Liver (tissue), 8 donors: ENCODE measurements at regions not wholly inside any gene's neighbourhood (a gene's known extent, or its start where the extent isn't known, plus 50 kb on each side); places are given as distances from the start of the nearest gene placed in this dataset.

Experiments used
- DNase-seq: peaks from one replicate; pipeline ENCODE4 v3.0.0-alpha.2; 2017; ENCODE audit warnings: low spot score
- H3K27ac ChIP-seq, 2 donors: one replicate each; pipeline ENCODE4 v1.7.0; 2013; ENCODE audit warnings: inconsistent platforms in 2 of 2, low read length in 2 of 2, control low read depth in 1 of 2, low read depth in 1 of 2, mild to moderate bottlenecking in 1 of 2
- H3K27me3 ChIP-seq, 4 donors: one replicate each; pipeline versions ENCODE4 v1.6.1 to v1.7.0; 2013; ENCODE audit warnings: low read length in 3 of 4, inconsistent platforms in 1 of 4, mild to moderate bottlenecking in 1 of 4, moderate library complexity in 1 of 4; ENCODE audit not compliant: control insufficient read depth in 4 of 4, insufficient read depth in 4 of 4
- H3K36me3 ChIP-seq, 4 donors: one replicate each; pipeline versions ENCODE4 v1.6.1 to v1.7.0; 2013; ENCODE audit warnings: low read length in 3 of 4, mild to moderate bottlenecking in 3 of 4, low read depth in 1 of 4, moderate library complexity in 1 of 4; ENCODE audit not compliant: control insufficient read depth in 4 of 4, insufficient read depth in 3 of 4
- H3K4me1 ChIP-seq, 4 donors: one replicate each; pipeline versions ENCODE4 v1.6.1 to v1.7.0; 2013; ENCODE audit warnings: low read length in 3 of 4, mild to moderate bottlenecking in 3 of 4, moderate library complexity in 1 of 4; ENCODE audit not compliant: control insufficient read depth in 4 of 4, insufficient read depth in 4 of 4
- H3K4me3 ChIP-seq, 3 donors: one replicate each; pipeline versions ENCODE4 v1.6.1 to v1.7.0; 2013; ENCODE audit warnings: low read length in 3 of 3, control low read depth in 1 of 3, low read depth in 1 of 3, mild to moderate bottlenecking in 1 of 3
- H3K9ac ChIP-seq, 2 donors: one replicate each; pipeline ENCODE4 v1.7.0; 2013; ENCODE audit warnings: low read length in 2 of 2, mild to moderate bottlenecking in 2 of 2, moderate library complexity in 2 of 2, control low read depth in 1 of 2, low read depth in 1 of 2
- H3K9me3 ChIP-seq, 4 donors: one replicate each; pipeline versions ENCODE4 v1.6.1 to v1.7.0; 2013; ENCODE audit warnings: low read length in 3 of 4; ENCODE audit not compliant: control insufficient read depth in 4 of 4
- EGR1 ChIP-seq, 2 donors: IDR thresholded peaks; 2 replicates each; pipeline ENCODE4 v1.6.1; 2016 to 2018; ENCODE audit warnings: antibody characterized with exemption in 2 of 2, low read depth in 2 of 2
- FOXA1 ChIP-seq: IDR thresholded peaks from 2 replicates; pipeline ENCODE4 v1.6.1; 2016; ENCODE audit warnings: antibody characterized with exemption
- FOXA2 ChIP-seq: IDR thresholded peaks from 2 replicates; pipeline ENCODE4 v1.6.1; 2016; ENCODE audit warnings: antibody characterized with exemption
- JUND ChIP-seq, 2 donors: IDR thresholded peaks; 2 replicates each; pipeline ENCODE4 v1.6.1; 2016; ENCODE audit warnings: antibody characterized with exemption in 2 of 2
- NR2F2 ChIP-seq: IDR thresholded peaks from 2 replicates; pipeline ENCODE4 v1.6.1; 2016; ENCODE audit warnings: antibody characterized with exemption
- RAD21 ChIP-seq, 2 donors: IDR thresholded peaks; 2 replicates each; pipeline ENCODE4 v1.6.1; 2016; ENCODE audit warnings: antibody characterized with exemption in 2 of 2, mild to moderate bottlenecking in 2 of 2
- REST ChIP-seq: IDR thresholded peaks from 2 replicates; pipeline ENCODE4 v1.6.1; 2016; ENCODE audit warnings: antibody characterized with exemption, mild to moderate bottlenecking
- RXRA ChIP-seq, 2 donors: IDR thresholded peaks; 2 replicates each; pipeline ENCODE4 v1.6.1; 2017 to 2018; ENCODE audit warnings: antibody characterized with exemption in 2 of 2, mild to moderate bottlenecking in 1 of 2
- SP1 ChIP-seq: IDR thresholded peaks from 2 replicates; pipeline ENCODE4 v1.6.1; 2018; ENCODE audit warnings: antibody characterized with exemption, mild to moderate bottlenecking
- TAF1 ChIP-seq: conservative IDR thresholded peaks from 2 replicates; pipeline ENCODE4 v1.6.1; 2016; ENCODE audit warnings: antibody characterized with exemption, mild to moderate bottlenecking
- WGBS: extraction: QIAGEN DNeasy Blood & Tissue Kit; methylation state at CpG from one replicate; pipeline ENCODE4 v1.1.7; 2013; 5-methylcytosine and 5-hydroxymethylcytosine counted together
- TF ChIP-seq, protein P1 (sequence below): fragments of 150-350 bp; IDR thresholded peaks from 2 replicates; pipeline ENCODE4 v1.5.1; 2017; ENCODE audit warnings: improper control_type of control experiment, low read depth, low read length; ENCODE audit not compliant: missing input control
- TF ChIP-seq, protein P2 (sequence below): IDR thresholded peaks from 2 replicates; pipeline ENCODE4 v1.6.1; 2016; ENCODE audit warnings: antibody characterized with exemption
- TF ChIP-seq, protein P3 (sequence below): IDR thresholded peaks from 2 replicates; pipeline ENCODE4 v1.6.1; 2016; ENCODE audit warnings: antibody characterized with exemption
- TF ChIP-seq, protein P4 (sequence below): IDR thresholded peaks from 2 replicates; pipeline ENCODE4 v1.6.1; 2016; ENCODE audit warnings: antibody characterized with exemption
- donor health status: healthy.
- donor health status: healthy.
- donor health status: healthy.
- donor health status: healthy.
- donor health status: healthy.

GRCh38 chr6:1029141-1029540, 282.8 kb upstream of the FOXQ1 start:
- 95% methylated on average over 5 of the region's 5 CpGs for WGBS
- TF ChIP-seq, protein P1, sequence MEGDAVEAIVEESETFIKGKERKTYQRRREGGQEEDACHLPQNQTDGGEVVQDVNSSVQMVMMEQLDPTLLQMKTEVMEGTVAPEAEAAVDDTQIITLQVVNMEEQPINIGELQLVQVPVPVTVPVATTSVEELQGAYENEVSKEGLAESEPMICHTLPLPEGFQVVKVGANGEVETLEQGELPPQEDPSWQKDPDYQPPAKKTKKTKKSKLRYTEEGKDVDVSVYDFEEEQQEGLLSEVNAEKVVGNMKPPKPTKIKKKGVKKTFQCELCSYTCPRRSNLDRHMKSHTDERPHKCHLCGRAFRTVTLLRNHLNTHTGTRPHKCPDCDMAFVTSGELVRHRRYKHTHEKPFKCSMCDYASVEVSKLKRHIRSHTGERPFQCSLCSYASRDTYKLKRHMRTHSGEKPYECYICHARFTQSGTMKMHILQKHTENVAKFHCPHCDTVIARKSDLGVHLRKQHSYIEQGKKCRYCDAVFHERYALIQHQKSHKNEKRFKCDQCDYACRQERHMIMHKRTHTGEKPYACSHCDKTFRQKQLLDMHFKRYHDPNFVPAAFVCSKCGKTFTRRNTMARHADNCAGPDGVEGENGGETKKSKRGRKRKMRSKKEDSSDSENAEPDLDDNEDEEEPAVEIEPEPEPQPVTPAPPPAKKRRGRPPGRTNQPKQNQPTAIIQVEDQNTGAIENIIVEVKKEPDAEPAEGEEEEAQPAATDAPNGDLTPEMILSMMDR, result no peak
- TF ChIP-seq NR2F2 (no peak), REST (no peak), SP1 (no peak), RXRA (IDR thresholded peaks at IDR 0.05) (no peak), RAD21 (IDR thresholded peaks at IDR 0.05) (no peak), JUND (IDR thresholded peaks at IDR 0.05) (no peak), FOXA2 (no peak), TAF1 (no peak), EGR1 (IDR thresholded peaks at IDR 0.05; ENCODE audit: low read depth in 2 of 2) (no peak)
- TF ChIP-seq, protein P2, sequence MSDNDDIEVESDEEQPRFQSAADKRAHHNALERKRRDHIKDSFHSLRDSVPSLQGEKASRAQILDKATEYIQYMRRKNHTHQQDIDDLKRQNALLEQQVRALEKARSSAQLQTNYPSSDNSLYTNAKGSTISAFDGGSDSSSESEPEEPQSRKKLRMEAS, result no peak
- TF ChIP-seq, protein P3, sequence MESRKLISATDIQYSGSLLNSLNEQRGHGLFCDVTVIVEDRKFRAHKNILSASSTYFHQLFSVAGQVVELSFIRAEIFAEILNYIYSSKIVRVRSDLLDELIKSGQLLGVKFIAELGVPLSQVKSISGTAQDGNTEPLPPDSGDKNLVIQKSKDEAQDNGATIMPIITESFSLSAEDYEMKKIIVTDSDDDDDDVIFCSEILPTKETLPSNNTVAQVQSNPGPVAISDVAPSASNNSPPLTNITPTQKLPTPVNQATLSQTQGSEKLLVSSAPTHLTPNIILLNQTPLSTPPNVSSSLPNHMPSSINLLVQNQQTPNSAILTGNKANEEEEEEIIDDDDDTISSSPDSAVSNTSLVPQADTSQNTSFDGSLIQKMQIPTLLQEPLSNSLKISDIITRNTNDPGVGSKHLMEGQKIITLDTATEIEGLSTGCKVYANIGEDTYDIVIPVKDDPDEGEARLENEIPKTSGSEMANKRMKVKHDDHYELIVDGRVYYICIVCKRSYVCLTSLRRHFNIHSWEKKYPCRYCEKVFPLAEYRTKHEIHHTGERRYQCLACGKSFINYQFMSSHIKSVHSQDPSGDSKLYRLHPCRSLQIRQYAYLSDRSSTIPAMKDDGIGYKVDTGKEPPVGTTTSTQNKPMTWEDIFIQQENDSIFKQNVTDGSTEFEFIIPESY, result no peak
- TF ChIP-seq, protein P4, sequence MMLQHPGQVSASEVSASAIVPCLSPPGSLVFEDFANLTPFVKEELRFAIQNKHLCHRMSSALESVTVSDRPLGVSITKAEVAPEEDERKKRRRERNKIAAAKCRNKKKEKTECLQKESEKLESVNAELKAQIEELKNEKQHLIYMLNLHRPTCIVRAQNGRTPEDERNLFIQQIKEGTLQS, result no peak
- H3K27me3 ChIP-seq, result peaks cover 0 to 2% (median 0%) of the 10 kb centered on the region in 4 donors
- no peaks in the 10 kb centered on the region for H3K9me3 ChIP-seq
- no peak for DNase-seq
- H3K27ac ChIP-seq, result no peak overlapping the region
- no peaks in the 10 kb centered on the region for H3K36me3 ChIP-seq
- no peak overlapping the region for H3K4me3 ChIP-seq
- H3K4me1 ChIP-seq, result no peaks in the 10 kb centered on the region
- no peak overlapping the region for H3K9ac ChIP-seq

DNA sequence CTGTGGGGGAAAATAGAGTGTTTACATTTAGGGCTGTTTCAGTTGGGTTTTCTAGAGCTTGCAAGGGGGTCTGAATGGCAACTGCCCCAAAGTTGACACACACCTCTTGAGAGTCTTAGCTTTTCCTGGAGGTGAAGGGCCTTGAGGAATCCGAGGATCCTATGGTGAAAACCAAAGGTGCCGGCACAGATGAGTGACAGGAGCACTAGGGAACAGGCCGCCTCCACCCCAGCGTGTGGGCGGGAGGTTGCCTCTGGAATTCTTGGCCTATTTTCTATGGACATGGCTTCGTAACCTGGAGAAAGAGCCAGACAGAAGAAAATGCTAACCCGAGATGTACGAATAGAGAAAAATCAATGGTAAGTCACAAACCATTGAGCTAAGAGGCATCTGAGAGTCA, 283.2 kb upstream of the FOXQ1 start:
- no peak for TF ChIP-seq RAD21 (IDR thresholded peaks at IDR 0.05)
- TF ChIP-seq, protein P3, result no peak
- TF ChIP-seq EGR1 (IDR thresholded peaks at IDR 0.05; ENCODE audit: low read depth in 2 of 2), result no peak
- no peak for TF ChIP-seq SP1
- TF ChIP-seq FOXA1, result no peak
- no peak for TF ChIP-seq REST
- TF ChIP-seq RXRA (IDR thresholded peaks at IDR 0.05), result no peak
- no peak for TF ChIP-seq FOXA2
- Histone ChIP-seq H3K4me1 (no peaks in the 10 kb centered on the region), H3K27ac (no peak overlapping the region), H3K36me3 (no peaks in the 10 kb centered on the region), H3K9me3 (no peaks in the 10 kb centered on the region), H3K27me3 (peaks cover 0 to 2% (median 0%) of the 10 kb centered on the region in 4 donors), H3K9ac (no peak overlapping the region), H3K4me3 (no peak overlapping the region)
- no peak for DNase-seq
- 95% methylated on average over 8 of the region's 8 CpGs for WGBS
